GM12874 (cell line): ENCODE measurements at regions not wholly inside any gene's neighbourhood (a gene's known extent, or its start where the extent isn't known, plus 50 kb on each side); places are given as distances from the start of the nearest gene placed in this dataset.

Experiments
- CTCF ChIP-seq: IDR thresholded peaks from 2 replicates; pipeline ENCODE4 v1.5.1; 2011; ENCODE audit warnings: low read depth, mild to moderate bottlenecking, control low read depth, low read length, moderate library complexity; ENCODE audit not compliant: insufficient read depth

DNA sequence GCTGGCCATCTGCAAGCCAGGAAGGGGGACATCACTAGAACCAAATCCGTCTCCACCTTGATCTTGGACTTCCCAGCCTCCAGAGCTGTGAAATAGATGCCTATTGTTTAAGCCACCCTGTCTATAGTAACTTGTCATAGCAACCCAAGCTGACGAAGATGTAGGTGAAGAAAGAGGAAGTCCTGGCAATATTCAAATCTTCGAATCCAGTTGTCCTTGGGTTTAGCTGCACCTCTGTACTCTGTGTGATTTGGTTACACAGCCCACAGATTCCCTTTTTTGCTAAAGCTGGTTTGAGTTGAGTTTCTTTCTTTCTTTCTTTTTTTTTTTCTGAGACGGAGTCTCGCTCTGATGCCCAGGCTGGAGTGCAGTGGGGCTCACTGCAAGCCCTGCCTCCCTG is 68.0 kb upstream of the XCR1 start:
- TF ChIP-seq CTCF = no peak

DNA sequence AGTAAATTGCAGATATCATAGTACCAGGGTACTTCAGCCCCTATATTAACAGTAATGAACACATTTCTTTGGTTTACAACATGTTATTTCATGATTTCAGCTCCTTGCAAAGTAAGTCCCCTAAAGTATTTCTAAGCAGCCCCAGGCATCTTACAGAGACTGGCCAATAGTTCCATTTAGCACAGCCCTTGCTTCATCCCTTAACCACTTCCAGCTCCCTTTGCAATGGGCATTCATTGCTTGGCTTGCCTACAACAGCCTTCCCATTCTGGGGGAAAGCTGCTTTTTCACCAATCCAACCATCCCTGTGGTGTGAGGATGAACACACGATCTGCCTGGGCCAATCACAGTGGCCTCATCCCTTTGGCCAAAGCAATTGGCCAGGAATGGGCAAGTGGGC is 67.2 kb upstream of the XCR1 start:
- TF ChIP-seq CTCF = no peak

- no peak for TF ChIP-seq CTCF
Measured at GRCh38 chr3:46093966-46094365, 66.7 kb upstream of the XCR1 start.

DNA sequence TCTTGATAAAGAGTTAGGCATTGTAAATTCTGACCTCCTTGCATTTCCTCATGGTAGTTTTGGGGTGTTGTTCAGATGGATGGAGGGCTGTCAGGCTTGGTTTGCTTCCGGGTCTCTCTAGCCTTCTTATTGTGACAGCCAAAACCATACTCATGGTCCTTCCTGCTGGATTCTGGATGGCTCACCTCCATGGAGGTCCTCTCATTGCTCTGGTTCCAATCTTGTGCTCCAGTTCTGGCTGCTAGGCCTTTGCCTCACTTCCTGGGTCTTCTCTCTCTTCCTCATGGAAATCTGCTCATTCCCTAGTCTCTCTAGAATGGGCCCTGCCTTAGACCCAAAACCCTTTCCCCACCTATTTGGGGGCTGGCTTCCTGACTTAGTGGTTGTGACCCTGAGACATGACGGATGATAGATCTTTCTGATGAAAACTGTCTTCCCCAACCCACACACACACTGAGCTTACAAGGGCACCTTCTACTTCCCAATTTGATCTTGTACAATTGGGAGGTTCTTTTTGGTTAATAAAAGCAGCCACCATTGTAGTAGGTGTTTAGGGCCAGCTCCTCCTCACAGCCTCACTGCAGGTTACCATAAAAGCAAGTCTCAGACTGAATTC is 66.2 kb upstream of the XCR1 start:
- TF ChIP-seq CTCF = no peak

- no peak for TF ChIP-seq CTCF
Measured at GRCh38 chr3:46092702-46093080, 65.4 kb upstream of the XCR1 start.

DNA sequence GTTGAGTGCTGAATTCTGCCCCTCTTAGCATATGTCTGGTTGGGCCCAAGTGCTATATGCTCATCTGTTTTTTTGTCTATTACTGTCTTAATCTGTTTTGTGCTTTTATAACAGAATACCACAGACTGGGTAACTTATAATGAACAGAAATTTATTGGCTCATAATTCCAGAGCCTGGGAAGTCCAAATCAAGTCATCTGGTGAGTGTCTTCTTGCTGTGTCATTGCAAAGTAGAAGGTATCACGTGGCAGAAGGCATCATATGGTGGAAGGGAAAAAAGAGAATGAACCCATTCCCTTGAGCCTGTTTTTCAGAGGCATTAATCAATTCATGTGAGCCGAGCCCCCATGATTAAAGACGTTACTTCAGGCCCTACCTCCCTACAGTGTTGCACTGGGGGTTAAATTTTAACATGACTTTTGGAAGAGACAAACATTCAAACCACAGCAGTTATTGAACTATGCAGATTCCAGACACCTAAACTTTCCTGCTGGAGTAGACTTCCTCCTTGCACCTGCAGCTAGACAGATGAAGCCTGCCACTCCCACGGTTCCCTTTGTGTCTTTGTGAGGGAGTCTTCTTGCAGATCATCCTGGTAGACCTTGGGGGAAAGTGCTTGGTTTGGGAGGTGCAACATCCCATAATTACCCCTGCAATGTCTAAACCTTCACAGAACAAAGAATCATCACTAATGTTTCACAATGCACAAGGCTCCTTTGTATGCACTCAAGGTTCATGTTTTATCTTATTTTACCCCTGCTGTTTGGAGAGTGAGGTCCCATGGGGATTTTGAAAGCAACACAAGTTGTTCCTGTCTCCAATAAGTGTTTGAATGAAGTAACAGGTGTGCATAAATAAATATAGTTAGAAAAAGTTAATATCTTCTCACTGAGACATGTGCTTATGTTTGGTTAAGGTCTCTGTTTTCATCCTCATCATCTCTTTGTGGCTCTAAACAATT is 64.7 kb upstream of the XCR1 start:
- TF ChIP-seq CTCF = no peak

GRCh38 chr3:46091046-46091445 is 63.8 kb upstream of the XCR1 start:
- TF ChIP-seq CTCF = no peak
